ENCODE measurements at regions not wholly inside any gene's neighbourhood (a gene's known extent, or its start where the extent isn't known, plus 50 kb on each side); places are given as distances from the start of the nearest gene placed in this dataset.

DNA sequence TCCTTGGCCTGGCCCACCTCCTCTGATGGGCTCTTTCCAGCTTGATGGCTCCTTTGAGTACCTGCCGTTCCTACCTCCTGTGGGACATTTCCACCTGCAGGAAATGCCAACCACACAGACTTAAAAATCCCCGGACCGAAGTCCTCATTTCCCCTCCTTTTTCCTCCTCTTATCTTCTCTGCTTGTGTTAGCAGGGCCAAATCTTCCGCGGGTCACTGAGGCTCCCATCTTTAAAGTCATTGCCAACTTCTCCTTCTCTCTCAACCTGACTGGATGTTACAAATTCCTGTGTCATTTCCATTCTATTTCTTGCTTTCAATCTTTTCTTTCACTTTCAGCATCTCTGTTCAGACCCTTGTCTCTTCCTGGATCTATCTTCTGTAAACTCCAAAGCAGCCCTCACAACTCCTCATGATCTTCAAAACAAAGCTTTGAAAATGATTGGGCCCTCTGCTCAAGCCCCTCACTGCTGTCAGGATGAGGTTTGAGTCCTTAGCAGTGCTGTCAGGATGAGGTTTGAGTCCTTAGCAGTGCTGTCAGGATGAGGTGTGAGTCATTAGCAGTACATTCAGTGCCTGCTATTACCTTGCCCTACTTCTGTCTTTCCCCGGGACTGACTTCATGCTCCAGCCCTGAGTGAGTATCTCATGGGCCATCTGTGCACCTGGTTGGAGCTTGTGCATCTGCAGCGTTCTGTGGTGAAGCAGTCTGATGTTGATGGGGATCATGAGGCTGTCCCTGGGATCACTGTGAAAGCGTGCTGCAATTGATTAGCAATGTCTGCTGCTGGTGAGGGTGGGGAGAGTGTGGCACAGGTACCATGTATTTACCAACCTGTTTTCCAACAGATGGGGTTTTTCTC, 100.1 kb downstream of the IRF8 start:
- no peaks in the 10 kb centered on the region for H4K20me1 ChIP-seq (ENCODE audit: control insufficient read depth, extremely low read depth, insufficient read depth, low read length)
- no peak overlapping the region for H3K4me2 ChIP-seq (ENCODE audit: control insufficient read depth, extremely low read depth, insufficient read depth, low read depth, low read length)
- no peaks in the 10 kb centered on the region for H3K27me3 ChIP-seq (ENCODE audit: control insufficient read depth, extremely low read depth, insufficient read depth, low read length)
- no peaks in the 10 kb centered on the region for H3K79me2 ChIP-seq (ENCODE audit: control insufficient read depth, insufficient read depth, low read length)
- H3K9ac ChIP-seq (ENCODE audit: control insufficient read depth, extremely low read depth, insufficient read depth, low read length), result no peak overlapping the region
- FAIRE-seq, result no peak
- no peak overlapping the region for H3K4me3 ChIP-seq (ENCODE audit: control insufficient read depth in 2 of 3, extremely low read depth in 1 of 3, insufficient read depth in 2 of 3, low read depth in 1 of 3, low read length in 3 of 3)
- no peaks in the 10 kb centered on the region for H3K9me3 ChIP-seq (ENCODE audit: control insufficient read depth, low read depth, low read length)
- H3K27ac ChIP-seq (ENCODE audit: control insufficient read depth, insufficient read depth, low read length), result no peak overlapping the region
- H3K4me1 ChIP-seq (ENCODE audit: control insufficient read depth, extremely low read depth, insufficient read depth, low read length), result no peaks in the 10 kb centered on the region
- dilution Hi-C loops (cut with MboI; ENCODE audit: extremely low pct_ligation_motif_present, low sequenced_read_pairs), result no loop called here
- no peak for TF ChIP-seq EZH2 (IDR thresholded peaks at IDR 0.05; ENCODE audit: low read length)
- TF ChIP-seq, protein P1, sequence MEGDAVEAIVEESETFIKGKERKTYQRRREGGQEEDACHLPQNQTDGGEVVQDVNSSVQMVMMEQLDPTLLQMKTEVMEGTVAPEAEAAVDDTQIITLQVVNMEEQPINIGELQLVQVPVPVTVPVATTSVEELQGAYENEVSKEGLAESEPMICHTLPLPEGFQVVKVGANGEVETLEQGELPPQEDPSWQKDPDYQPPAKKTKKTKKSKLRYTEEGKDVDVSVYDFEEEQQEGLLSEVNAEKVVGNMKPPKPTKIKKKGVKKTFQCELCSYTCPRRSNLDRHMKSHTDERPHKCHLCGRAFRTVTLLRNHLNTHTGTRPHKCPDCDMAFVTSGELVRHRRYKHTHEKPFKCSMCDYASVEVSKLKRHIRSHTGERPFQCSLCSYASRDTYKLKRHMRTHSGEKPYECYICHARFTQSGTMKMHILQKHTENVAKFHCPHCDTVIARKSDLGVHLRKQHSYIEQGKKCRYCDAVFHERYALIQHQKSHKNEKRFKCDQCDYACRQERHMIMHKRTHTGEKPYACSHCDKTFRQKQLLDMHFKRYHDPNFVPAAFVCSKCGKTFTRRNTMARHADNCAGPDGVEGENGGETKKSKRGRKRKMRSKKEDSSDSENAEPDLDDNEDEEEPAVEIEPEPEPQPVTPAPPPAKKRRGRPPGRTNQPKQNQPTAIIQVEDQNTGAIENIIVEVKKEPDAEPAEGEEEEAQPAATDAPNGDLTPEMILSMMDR (optimal IDR thresholded peaks at IDR 0.05 in 1 of 3, IDR thresholded peaks at IDR 0.05 in 1 of 3, conservative IDR thresholded peaks at IDR 0.05 in 1 of 3; ENCODE audit: extremely low read depth in 1 of 3, insufficient read depth in 2 of 3, low read length in 3 of 3), result no peak
- no peak for DNase-seq (ENCODE audit: low read depth, low spot score)
- H3K36me3 ChIP-seq (ENCODE audit: control insufficient read depth in 2 of 2, extremely low read depth in 1 of 2, insufficient read depth in 2 of 2, low read length in 2 of 2), result no peaks in the 10 kb centered on the region
- H3K9me1 ChIP-seq (ENCODE audit: control insufficient read depth, extremely low read depth, insufficient read depth, low read length), result no peaks in the 10 kb centered on the region
- no peak overlapping the region for H2AFZ ChIP-seq (ENCODE audit: control insufficient read depth, low read length)

DNA sequence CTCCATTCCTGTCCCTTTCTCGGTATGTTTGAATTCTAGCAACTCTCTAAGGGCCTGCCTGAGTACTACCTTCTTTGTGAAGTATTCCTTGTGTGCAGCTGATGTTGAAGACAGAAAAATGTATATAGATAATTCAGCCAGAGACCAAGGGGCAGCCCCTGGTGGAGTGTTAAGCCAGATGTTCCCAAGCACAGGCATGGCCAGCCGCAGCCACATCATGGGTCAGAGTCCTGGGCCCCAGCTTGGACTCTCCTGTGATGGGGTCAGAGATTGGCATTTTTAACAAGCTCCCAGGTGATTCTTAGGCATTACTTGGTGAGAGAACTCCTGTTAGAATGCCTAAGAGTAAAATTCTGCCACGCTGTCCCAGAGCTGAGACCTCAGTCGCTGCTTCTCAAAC, 100.8 kb downstream of the IRF8 start:
- DNase-seq (ENCODE audit: low read depth, low spot score) (no peak), FAIRE-seq (no peak)
- H3K79me2 ChIP-seq (ENCODE audit: control insufficient read depth, insufficient read depth, low read length), result no peaks in the 10 kb centered on the region
- dilution Hi-C loops (cut with MboI; ENCODE audit: extremely low pct_ligation_motif_present, low sequenced_read_pairs), result no loop called here
- no peaks in the 10 kb centered on the region for H3K36me3 ChIP-seq (ENCODE audit: control insufficient read depth in 2 of 2, extremely low read depth in 1 of 2, insufficient read depth in 2 of 2, low read length in 2 of 2)
- H3K9me3 ChIP-seq (ENCODE audit: control insufficient read depth, low read depth, low read length), result no peaks in the 10 kb centered on the region
- no peaks in the 10 kb centered on the region for H3K27me3 ChIP-seq (ENCODE audit: control insufficient read depth, extremely low read depth, insufficient read depth, low read length)
- no peak overlapping the region for H2AFZ ChIP-seq (ENCODE audit: control insufficient read depth, low read length)
- no peaks in the 10 kb centered on the region for H3K9me1 ChIP-seq (ENCODE audit: control insufficient read depth, extremely low read depth, insufficient read depth, low read length)
- H3K4me1 ChIP-seq (ENCODE audit: control insufficient read depth, extremely low read depth, insufficient read depth, low read length), result no peaks in the 10 kb centered on the region
- TF ChIP-seq EZH2 (IDR thresholded peaks at IDR 0.05; ENCODE audit: low read length), result no peak
- TF ChIP-seq, protein P1 (optimal IDR thresholded peaks at IDR 0.05 in 1 of 3, IDR thresholded peaks at IDR 0.05 in 1 of 3, conservative IDR thresholded peaks at IDR 0.05 in 1 of 3; ENCODE audit: extremely low read depth in 1 of 3, insufficient read depth in 2 of 3, low read length in 3 of 3), result no peak
- no peaks in the 10 kb centered on the region for H4K20me1 ChIP-seq (ENCODE audit: control insufficient read depth, extremely low read depth, insufficient read depth, low read length)
- no peak overlapping the region for H3K9ac ChIP-seq (ENCODE audit: control insufficient read depth, extremely low read depth, insufficient read depth, low read length)
- H3K4me3 ChIP-seq (ENCODE audit: control insufficient read depth in 2 of 3, extremely low read depth in 1 of 3, insufficient read depth in 2 of 3, low read depth in 1 of 3, low read length in 3 of 3), result no peak overlapping the region
- H3K4me2 ChIP-seq (ENCODE audit: control insufficient read depth, extremely low read depth, insufficient read depth, low read depth, low read length), result no peak overlapping the region
- no peak overlapping the region for H3K27ac ChIP-seq (ENCODE audit: control insufficient read depth, insufficient read depth, low read length)

Measured in keratinocyte (primary cell).